HG03439 (cell line): ENCODE measurements at regions not wholly inside any gene's neighbourhood (a gene's known extent, or its start where the extent isn't known, plus 50 kb on each side); places are given as distances from the start of the nearest gene placed in this dataset.
"Not testable (repeated sequence)": the region's sequence is repeated elsewhere in the genome, so short reads cannot be mapped to it uniquely, and the experiment has no call there.

ENCODE experiments used
- ATAC-seq: cut with Tn5 transposase; IDR thresholded peaks from one replicate; pipeline ENCODE4 v1.9.1; 2021; ENCODE audit warnings: mild to moderate bottlenecking, moderate library complexity; ENCODE audit not compliant: unreplicated experiment

- no peak for ATAC-seq
Observed at GRCh38 chr4:85018983-85019382, 52.5 kb upstream of the WDFY3 start.

GRCh38 chr4:85019411-85019810 is 52.9 kb upstream of the WDFY3 start:
- no peak for ATAC-seq

- no peak for ATAC-seq
Observed at GRCh38 chr4:85024671-85025070, 58.2 kb upstream of the WDFY3 start.

GRCh38 chr4:85028910-85029309 is 62.4 kb upstream of the WDFY3 start:
- ATAC-seq = no peak

GRCh38 chr4:85029453-85029852 is 63.0 kb upstream of the WDFY3 start:
- no peak for ATAC-seq

- ATAC-seq = no peak
Observed at GRCh38 chr4:85030156-85030555, 63.7 kb upstream of the WDFY3 start.

- not testable (repeated sequence) for ATAC-seq
Observed at GRCh38 chr4:85033838-85034237, 67.3 kb upstream of the WDFY3 start.

- ATAC-seq = no peak
Observed at GRCh38 chr4:85039526-85039925, 73.0 kb upstream of the WDFY3 start.

GRCh38 chr4:85043812-85044496 is 77.5 kb upstream of the WDFY3 start:
- ATAC-seq = not testable (repeated sequence)

GRCh38 chr4:85050736-85051135 is 84.2 kb upstream of the WDFY3 start:
- ATAC-seq = no peak

- no peak for ATAC-seq
Observed at GRCh38 chr4:85051526-85051925, 85.0 kb upstream of the WDFY3 start.

- not testable (repeated sequence) for ATAC-seq
Observed at GRCh38 chr4:85054925-85055324, 88.4 kb upstream of the WDFY3 start.

- ATAC-seq = no peak
Observed at GRCh38 chr4:85058551-85058950, 92.1 kb upstream of the WDFY3 start.

GRCh38 chr4:85061974-85062373 is 95.5 kb upstream of the WDFY3 start:
- no peak for ATAC-seq

GRCh38 chr4:85062466-85062865 is 96.0 kb upstream of the WDFY3 start:
- ATAC-seq = no peak

- no peak for ATAC-seq
Observed at GRCh38 chr4:85067342-85067741, 100.9 kb upstream of the WDFY3 start.

GRCh38 chr4:85078016-85078415 is 111.5 kb upstream of the WDFY3 start:
- no peak for ATAC-seq

GRCh38 chr4:85081196-85081595 is 114.7 kb upstream of the WDFY3 start:
- no peak for ATAC-seq

GRCh38 chr4:85084371-85085094 is 118.0 kb upstream of the WDFY3 start:
- peak; percentile 89 for ATAC-seq

- no peak for ATAC-seq
Observed at GRCh38 chr4:85086721-85087120, 120.2 kb upstream of the WDFY3 start.

GRCh38 chr4:85092536-85092935 is 126.0 kb upstream of the WDFY3 start:
- ATAC-seq = no peak

- no peak for ATAC-seq
Observed at GRCh38 chr4:85092943-85093342, 126.5 kb upstream of the WDFY3 start.

GRCh38 chr4:85094735-85095134 is 128.2 kb upstream of the WDFY3 start:
- ATAC-seq = no peak
